ENCODE measurements at regions not wholly inside any gene's neighbourhood (a gene's known extent, or its start where the extent isn't known, plus 50 kb on each side); places are given as distances from the start of the nearest gene placed in this dataset.

- Mint-ChIP-seq H3K36me3 (ENCODE audit: low read depth) (no peaks in the 10 kb centered on the region), H3K27me3 (peaks cover 8% of the 10 kb centered on the region), H3K4me1 (ENCODE audit: low read depth) (no peaks in the 10 kb centered on the region), H3K27ac (no peak overlapping the region), H3K9me3 (no peaks in the 10 kb centered on the region), H3K4me3 (no peak overlapping the region)
- ATAC-seq (ENCODE audit: poor library complexity) = no peak
- ChIA-PET POLR2A (no interaction called here), CTCF (no interaction called here)
- Histone ChIP-seq H3K27me3 (ENCODE audit: control insufficient read depth in 1 of 2, insufficient read depth in 2 of 2, low read length in 2 of 2) (no peaks in the 10 kb centered on the region), H3K9me3 (ENCODE audit: control insufficient read depth in 1 of 2, insufficient read depth in 1 of 2, low read length in 2 of 2) (no peaks in the 10 kb centered on the region), H3K27ac (ENCODE audit: low read depth in 1 of 2, low read length in 2 of 2) (no peak overlapping the region), H3K4me1 (ENCODE audit: insufficient read depth, low read length) (no peaks in the 10 kb centered on the region), H3K4me3 (ENCODE audit: low read length) (no peak overlapping the region), H3K36me3 (ENCODE audit: insufficient read depth, low read length) (no peaks in the 10 kb centered on the region)
- TF ChIP-seq CTCF (IDR thresholded peaks at IDR 0.05) = no peak
- intact Hi-C loops (cut with DNase I, micrococcal nuclease) = no loop called here
- DNase-seq = no peak
These were observed 180.1 kb upstream of the ELL2 start for GRCh38 chr5:96141749-96142148.

GRCh38 chr5:96140496-96140895, 178.8 kb upstream of the ELL2 start:
- Histone ChIP-seq H3K36me3 (ENCODE audit: insufficient read depth, low read length) (no peaks in the 10 kb centered on the region), H3K4me3 (ENCODE audit: low read length) (no peak overlapping the region), H3K9me3 (ENCODE audit: control insufficient read depth in 1 of 2, insufficient read depth in 1 of 2, low read length in 2 of 2) (no peaks in the 10 kb centered on the region), H3K27me3 (ENCODE audit: control insufficient read depth in 1 of 2, insufficient read depth in 2 of 2, low read length in 2 of 2) (no peaks in the 10 kb centered on the region), H3K4me1 (ENCODE audit: insufficient read depth, low read length) (no peaks in the 10 kb centered on the region), H3K27ac (ENCODE audit: low read depth in 1 of 2, low read length in 2 of 2) (no peak overlapping the region)
- CTCF ChIA-PET = interaction anchor here (1.6 kb wide), 1 partner anchor 19 kb away, joined by 3 read pairs; no protein-coding TSS in a partner anchor
- DNase-seq = no peak
- Mint-ChIP-seq H3K4me1 (ENCODE audit: low read depth) (no peaks in the 10 kb centered on the region), H3K9me3 (no peaks in the 10 kb centered on the region), H3K4me3 (no peak overlapping the region), H3K36me3 (ENCODE audit: low read depth) (no peaks in the 10 kb centered on the region), H3K27ac (no peak overlapping the region), H3K27me3 (peaks cover 8% of the 10 kb centered on the region)
- intact Hi-C loops (cut with DNase I, micrococcal nuclease) = no loop called here
- POLR2A ChIA-PET = no interaction called here
- ATAC-seq (ENCODE audit: poor library complexity) = no peak
- TF ChIP-seq CTCF (IDR thresholded peaks at IDR 0.05) = no peak

GRCh38 chr5:96140084-96140483, 178.4 kb upstream of the ELL2 start:
- Mint-ChIP-seq H3K27ac (no peak overlapping the region), H3K9me3 (no peaks in the 10 kb centered on the region), H3K27me3 (peaks cover 8% of the 10 kb centered on the region), H3K4me3 (no peak overlapping the region), H3K4me1 (ENCODE audit: low read depth) (no peaks in the 10 kb centered on the region), H3K36me3 (ENCODE audit: low read depth) (no peaks in the 10 kb centered on the region)
- H3K36me3 ChIP-seq (ENCODE audit: insufficient read depth, low read length) = no peaks in the 10 kb centered on the region
- no peaks in the 10 kb centered on the region for H3K27me3 ChIP-seq (ENCODE audit: control insufficient read depth in 1 of 2, insufficient read depth in 2 of 2, low read length in 2 of 2)
- no peak for TF ChIP-seq CTCF (IDR thresholded peaks at IDR 0.05)
- ChIA-PET CTCF (interaction anchor here (1.6 kb wide), 1 partner anchor 20 kb away, joined by 3 read pairs; no protein-coding TSS in a partner anchor), POLR2A (no interaction called here)
- no peak overlapping the region for H3K27ac ChIP-seq (ENCODE audit: low read depth in 1 of 2, low read length in 2 of 2)
- H3K9me3 ChIP-seq (ENCODE audit: control insufficient read depth in 1 of 2, insufficient read depth in 1 of 2, low read length in 2 of 2) = no peaks in the 10 kb centered on the region
- intact Hi-C loops (cut with DNase I, micrococcal nuclease) = no loop called here
- DNase-seq (no peak), ATAC-seq (ENCODE audit: poor library complexity) (no peak)
- no peaks in the 10 kb centered on the region for H3K4me1 ChIP-seq (ENCODE audit: insufficient read depth, low read length)
- no peak overlapping the region for H3K4me3 ChIP-seq (ENCODE audit: low read length)

All from CD4-positive, alpha-beta T cell (primary cell).